CD4-positive, CD25-positive, alpha-beta regulatory T cell (primary cell): ENCODE measurements at regions not wholly inside any gene's neighbourhood (a gene's known extent, or its start where the extent isn't known, plus 50 kb on each side); places are given as distances from the start of the nearest gene placed in this dataset.
"Not testable (repeated sequence)": the region's sequence is repeated elsewhere in the genome, so short reads cannot be mapped to it uniquely, and the experiment has no call there.

ENCODE experiments used
- ATAC-seq, 2 donors: fragments of 150-1000 bp; cut with Tn5 transposase; one replicate each; pipeline ENCODE4 v1.10.0; 2021; ENCODE audit warnings: low read depth in 2 of 2, moderate number of reproducible peaks in 2 of 2, moderate library complexity in 1 of 2
- DNase-seq, 3 donors: peaks; one replicate each; pipeline versions ENCODE4 v3.0.0 to v3.0.0-alpha.2; 2012 to 2022; ENCODE audit warnings: mixed read lengths in 1 of 3
- H3K27ac ChIP-seq: one replicate; pipeline ENCODE4 v1.7.0; 2013; ENCODE audit warnings: mild to moderate bottlenecking, low read length; ENCODE audit not compliant: insufficient read depth, poor library complexity, severe bottlenecking
- H3K27me3 ChIP-seq: one replicate; pipeline ENCODE4 v1.7.0; 2013; ENCODE audit warnings: low read length; ENCODE audit not compliant: control insufficient read depth, insufficient read depth
- H3K36me3 ChIP-seq: one replicate; pipeline ENCODE4 v1.7.0; 2013; ENCODE audit warnings: mild to moderate bottlenecking, low read length, moderate library complexity; ENCODE audit not compliant: control insufficient read depth, insufficient read depth
- H3K4me1 ChIP-seq: 2 replicates; pipeline ENCODE4 v1.7.0; 2013; ENCODE audit warnings: mild to moderate bottlenecking, low read length; ENCODE audit not compliant: insufficient read depth, control insufficient read depth, poor library complexity, severe bottlenecking
- H3K4me3 ChIP-seq: one replicate; pipeline ENCODE4 v1.7.0; 2013; ENCODE audit warnings: low read depth, mild to moderate bottlenecking, low read length, moderate library complexity
- H3K9me3 ChIP-seq, 2 experiments: 1 replicate in 1 of 2; 2 replicates in 1 of 2; pipeline ENCODE4 v1.7.0; 2013; ENCODE audit warnings: low read length in 2 of 2, mild to moderate bottlenecking in 1 of 2, moderate library complexity in 1 of 2; ENCODE audit not compliant: control insufficient read depth in 2 of 2
- H3K27ac Mint-ChIP-seq, 3 donors: one replicate each; pipeline ENCODE4 v1.8.0; 2020 to 2022; ENCODE audit warnings: mild to moderate bottlenecking in 3 of 3, mixed read lengths in 3 of 3, moderate library complexity in 2 of 3
- H3K27me3 Mint-ChIP-seq: one replicate; pipeline ENCODE4 v1.8.0; 2022; ENCODE audit warnings: mild to moderate bottlenecking, mixed read lengths
- H3K36me3 Mint-ChIP-seq: one replicate; pipeline ENCODE4 v1.8.0; 2020; ENCODE audit warnings: mixed read lengths
- H3K4me1 Mint-ChIP-seq, 4 donors: one replicate each; pipeline ENCODE4 v1.8.0; 2020 to 2022; ENCODE audit warnings: mixed read lengths in 4 of 4, mild to moderate bottlenecking in 1 of 4
- H3K4me3 Mint-ChIP-seq, 4 donors: one replicate each; pipeline ENCODE4 v1.8.0; 2020 to 2022; ENCODE audit warnings: mild to moderate bottlenecking in 4 of 4, mixed read lengths in 4 of 4, moderate library complexity in 3 of 4
- H3K9me3 Mint-ChIP-seq, 7 donors: one replicate each; pipeline ENCODE4 v1.8.0; 2020 to 2022; ENCODE audit warnings: mixed read lengths in 7 of 7, mild to moderate bottlenecking in 3 of 7, moderate library complexity in 2 of 7

GRCh38 chr9:10873999-10874398 lies 261.2 kb upstream of the PTPRD start:
- no peaks in the 10 kb centered on the region for H3K27me3 ChIP-seq
- no peaks in the 10 kb centered on the region for H3K4me1 ChIP-seq
- Mint-ChIP-seq H3K9me3 (peaks cover 0 to 36% (median 2%) of the 10 kb centered on the region in 7 donors), H3K36me3 (no peaks in the 10 kb centered on the region), H3K27ac (no peak overlapping the region), H3K4me1 (no peaks in the 10 kb centered on the region), H3K27me3 (peaks cover 4% of the 10 kb centered on the region), H3K4me3 (no peak overlapping the region)
- H3K4me3 ChIP-seq, result no peak overlapping the region
- no peak for ATAC-seq
- no peak for DNase-seq
- H3K27ac ChIP-seq, result no peak overlapping the region
- no peaks in the 10 kb centered on the region for H3K36me3 ChIP-seq
- H3K9me3 ChIP-seq, result peaks cover 0 to 4% of the 10 kb centered on the region in 2 experiments

DNA sequence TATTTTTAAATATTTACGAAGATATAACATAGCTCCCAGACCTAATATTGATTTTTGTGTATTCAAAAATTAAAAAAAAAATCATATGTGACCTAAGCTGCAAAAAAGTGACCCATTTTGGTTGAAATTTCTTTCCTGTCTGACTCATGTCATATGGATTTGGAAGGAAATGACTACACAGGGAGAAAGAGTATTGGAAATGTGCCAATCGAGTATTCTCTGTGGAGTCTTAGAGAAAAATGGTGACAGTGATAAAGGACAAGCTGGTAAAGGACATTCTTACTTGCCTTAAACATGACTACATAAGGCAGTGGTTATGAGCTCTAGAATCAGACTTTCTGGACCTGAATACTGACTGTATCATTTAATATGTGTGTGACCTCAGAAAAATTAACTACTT lies 262.9 kb upstream of the PTPRD start:
- H3K36me3 Mint-ChIP-seq, result no peaks in the 10 kb centered on the region
- no peaks in the 10 kb centered on the region for H3K27me3 ChIP-seq
- H3K36me3 ChIP-seq, result no peaks in the 10 kb centered on the region
- no peaks in the 10 kb centered on the region for H3K4me1 Mint-ChIP-seq
- DNase-seq (no peak), ATAC-seq (no peak)
- H3K9me3 ChIP-seq, result peaks cover 0 to 10% of the 10 kb centered on the region in 2 experiments
- H3K4me3 ChIP-seq, result no peak overlapping the region
- H3K27ac ChIP-seq, result no peak overlapping the region
- no peak overlapping the region for H3K27ac Mint-ChIP-seq
- peaks cover 4% of the 10 kb centered on the region for H3K27me3 Mint-ChIP-seq
- peaks cover 0 to 37% (median 6%) of the 10 kb centered on the region in 7 donors for H3K9me3 Mint-ChIP-seq
- H3K4me3 Mint-ChIP-seq, result no peak overlapping the region
- no peaks in the 10 kb centered on the region for H3K4me1 ChIP-seq

- Mint-ChIP-seq H3K36me3 (no peaks in the 10 kb centered on the region), H3K27ac (no peak overlapping the region), H3K4me1 (no peaks in the 10 kb centered on the region), H3K4me3 (no peak overlapping the region), H3K27me3 (peaks cover 4% of the 10 kb centered on the region), H3K9me3 (peaks cover 0 to 32% (median 6%) of the 10 kb centered on the region in 7 donors)
- H3K4me1 ChIP-seq, result no peaks in the 10 kb centered on the region
- no peaks in the 10 kb centered on the region for H3K36me3 ChIP-seq
- H3K27ac ChIP-seq, result no peak overlapping the region
- DNase-seq (no peak), ATAC-seq (no peak)
- H3K4me3 ChIP-seq, result no peak overlapping the region
- H3K27me3 ChIP-seq, result no peaks in the 10 kb centered on the region
- peaks cover 0 to 10% of the 10 kb centered on the region in 2 experiments for H3K9me3 ChIP-seq
Observed at GRCh38 chr9:10876333-10876732, 263.5 kb upstream of the PTPRD start.

DNA sequence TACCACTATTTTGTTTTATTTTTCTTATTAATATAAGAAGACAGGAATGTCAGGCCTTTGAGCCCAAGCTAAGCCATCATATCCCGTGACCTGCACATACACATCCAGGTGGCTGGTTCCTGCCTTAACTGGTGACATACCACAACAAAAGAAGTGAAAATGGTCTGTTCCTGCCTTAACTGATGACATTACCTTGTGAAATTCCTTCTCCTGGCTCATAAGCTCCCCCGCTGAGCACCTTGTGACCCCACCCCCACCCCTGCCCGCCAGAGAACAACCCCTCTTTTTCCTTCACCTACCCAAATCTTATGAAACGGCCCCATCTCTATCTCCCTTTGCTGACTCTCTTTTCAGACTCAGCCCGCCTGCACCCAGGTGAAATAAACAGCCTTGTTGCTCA lies 277.5 kb upstream of the PTPRD start:
- H3K27me3 ChIP-seq, H3K27me3 Mint-ChIP-seq, H3K4me1 ChIP-seq, H3K36me3 Mint-ChIP-seq, DNase-seq, ATAC-seq, H3K27ac Mint-ChIP-seq, H3K4me3 ChIP-seq, H3K9me3 ChIP-seq, H3K36me3 ChIP-seq, H3K4me3 Mint-ChIP-seq, H3K4me1 Mint-ChIP-seq, H3K27ac ChIP-seq: not testable (repeated sequence)
- H3K9me3 Mint-ChIP-seq, result peaks cover 2 to 19% (median 7%) of the 10 kb centered on the region in 7 donors

DNA sequence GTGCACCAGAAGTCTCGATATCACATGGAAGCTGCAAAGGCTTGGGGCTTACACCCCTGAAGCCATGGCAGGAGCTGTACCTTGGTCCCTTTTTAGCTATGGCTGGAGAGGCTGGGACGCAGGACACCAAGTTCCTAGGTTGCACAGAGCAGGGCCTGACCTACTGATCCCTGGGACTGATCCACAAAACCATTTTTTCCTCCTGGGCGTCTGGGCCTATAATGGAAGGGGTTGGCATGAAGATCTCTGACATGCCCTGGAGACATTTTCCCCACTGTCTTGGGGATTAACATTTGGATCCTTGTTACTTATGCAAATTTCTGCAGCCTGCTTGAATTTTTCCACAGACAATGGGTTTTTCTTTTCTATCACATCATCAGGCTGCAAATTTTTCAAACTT lies 286.7 kb upstream of the PTPRD start:
- no peak overlapping the region for H3K4me3 ChIP-seq
- no peak overlapping the region for H3K27ac ChIP-seq
- Mint-ChIP-seq H3K27ac (no peak overlapping the region), H3K36me3 (no peaks in the 10 kb centered on the region), H3K4me3 (no peak overlapping the region), H3K9me3 (peaks cover 0 to 16% (median 4%) of the 10 kb centered on the region in 7 donors), H3K4me1 (no peaks in the 10 kb centered on the region), H3K27me3 (no peaks in the 10 kb centered on the region)
- H3K4me1 ChIP-seq, result no peaks in the 10 kb centered on the region
- peaks cover 0 to 4% of the 10 kb centered on the region in 2 experiments for H3K9me3 ChIP-seq
- ATAC-seq (no peak), DNase-seq (no peak)
- no peaks in the 10 kb centered on the region for H3K27me3 ChIP-seq
- no peaks in the 10 kb centered on the region for H3K36me3 ChIP-seq

DNA sequence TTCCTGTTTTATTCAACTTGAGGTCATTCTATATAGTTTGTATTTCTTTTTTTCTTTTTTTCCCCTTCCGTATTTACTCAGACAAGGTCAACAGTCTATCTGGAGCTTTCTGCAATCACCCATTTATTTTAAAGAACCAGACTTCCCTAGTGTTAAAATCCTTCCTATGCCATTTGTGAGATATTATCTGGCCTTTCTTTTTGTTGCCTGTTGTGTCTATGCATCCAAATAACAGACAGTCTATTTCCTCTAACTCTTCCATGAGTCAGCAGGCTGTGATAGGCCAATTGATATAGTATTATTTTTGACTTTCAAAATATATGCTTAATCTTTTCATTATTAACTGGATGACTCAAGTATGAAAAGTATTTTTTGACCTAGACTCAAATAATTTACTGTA lies 291.2 kb upstream of the PTPRD start:
- Mint-ChIP-seq H3K27me3 (no peaks in the 10 kb centered on the region), H3K36me3 (no peaks in the 10 kb centered on the region), H3K9me3 (peaks cover 0 to 22% (median 5%) of the 10 kb centered on the region in 7 donors), H3K4me3 (no peak overlapping the region), H3K27ac (no peak overlapping the region), H3K4me1 (no peaks in the 10 kb centered on the region)
- ATAC-seq (no peak), DNase-seq (no peak)
- Histone ChIP-seq H3K4me1 (no peaks in the 10 kb centered on the region), H3K4me3 (no peak overlapping the region), H3K36me3 (no peaks in the 10 kb centered on the region), H3K27ac (no peak overlapping the region), H3K9me3 (peaks cover 0 to 7% of the 10 kb centered on the region in 2 experiments), H3K27me3 (no peaks in the 10 kb centered on the region)

DNA sequence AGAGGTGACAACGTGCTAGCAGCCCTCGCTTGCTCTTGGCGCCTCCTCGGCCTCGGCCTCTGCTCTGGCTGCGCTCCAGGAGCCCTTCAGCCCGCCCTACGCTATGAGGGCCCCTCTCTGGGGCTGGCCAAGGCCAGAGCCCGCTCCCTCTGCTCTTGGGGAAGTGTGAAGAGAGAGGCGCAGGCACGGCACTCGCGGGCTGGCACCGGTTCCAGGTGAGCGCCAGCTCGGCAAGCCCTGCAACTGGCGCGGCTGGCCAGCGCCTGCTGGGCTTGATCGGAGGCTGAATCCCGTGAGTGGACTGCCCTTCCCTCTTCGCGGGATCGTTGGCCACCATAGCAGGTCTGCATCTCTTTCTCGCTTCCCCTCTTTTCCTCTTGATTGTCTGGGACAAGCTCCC lies 298.0 kb upstream of the PTPRD start:
- DNase-seq, result no peak

DNA sequence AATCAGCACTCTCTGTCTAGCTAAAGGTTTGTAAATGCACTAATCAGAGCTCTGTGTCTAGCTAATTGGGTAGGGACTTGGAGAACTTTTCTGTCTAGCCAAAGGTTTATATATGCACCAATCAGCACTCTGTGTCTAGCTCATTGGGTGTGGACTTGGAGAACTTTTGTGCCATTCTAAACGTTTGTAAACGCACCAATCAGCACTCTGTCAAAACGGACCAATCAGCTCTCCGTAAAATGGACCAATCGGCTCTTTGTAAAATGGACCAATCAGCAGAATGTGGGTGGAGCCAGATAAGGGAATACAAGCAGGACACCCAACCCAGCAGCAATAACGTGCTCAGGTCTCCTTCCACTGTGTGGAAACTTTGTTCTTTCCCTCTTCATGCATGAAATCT lies 298.6 kb upstream of the PTPRD start:
- no peak overlapping the region for H3K4me3 ChIP-seq
- peaks cover 4% of the 10 kb centered on the region in 2 experiments for H3K9me3 ChIP-seq
- H3K9me3 Mint-ChIP-seq, result peaks cover 0 to 34% (median 4%) of the 10 kb centered on the region in 7 donors
- ATAC-seq (no peak), DNase-seq (no peak)
- no peak overlapping the region for H3K4me3 Mint-ChIP-seq
- no peaks in the 10 kb centered on the region for H3K36me3 ChIP-seq
- H3K36me3 Mint-ChIP-seq, result no peaks in the 10 kb centered on the region
- no peaks in the 10 kb centered on the region for H3K4me1 ChIP-seq
- H3K27ac ChIP-seq, result no peak overlapping the region
- no peak overlapping the region for H3K27ac Mint-ChIP-seq
- no peaks in the 10 kb centered on the region for H3K4me1 Mint-ChIP-seq
- no peaks in the 10 kb centered on the region for H3K27me3 Mint-ChIP-seq
- no peaks in the 10 kb centered on the region for H3K27me3 ChIP-seq

More for the DNA sequence above, 298.0 kb upstream of the PTPRD start:
- H3K4me3 Mint-ChIP-seq, result no peak overlapping the region
- no peaks in the 10 kb centered on the region for H3K4me1 Mint-ChIP-seq
- H3K9me3 ChIP-seq, result peaks cover 4% of the 10 kb centered on the region in 2 experiments
- H3K36me3 Mint-ChIP-seq, result no peaks in the 10 kb centered on the region
- H3K27me3 Mint-ChIP-seq, result no peaks in the 10 kb centered on the region
- ATAC-seq, result no peak
- H3K27me3 ChIP-seq, result no peaks in the 10 kb centered on the region
- H3K9me3 Mint-ChIP-seq, result peaks cover 0 to 37% (median 8%) of the 10 kb centered on the region in 7 donors
- peak overlapping the region in 1 of 3 donors; percentile 81 for H3K27ac Mint-ChIP-seq
- no peak overlapping the region for H3K27ac ChIP-seq
- no peaks in the 10 kb centered on the region for H3K36me3 ChIP-seq
- no peaks in the 10 kb centered on the region for H3K4me1 ChIP-seq
- H3K4me3 ChIP-seq, result no peak overlapping the region
